Middle frontal gyrus (tissue), 1 donor: ENCODE measurements at regions not wholly inside any gene's neighbourhood (a gene's known extent, or its start where the extent isn't known, plus 50 kb on each side); places are given as distances from the start of the nearest gene placed in this dataset.

ENCODE experiments used
- DNase-seq: peaks from one replicate; pipeline ENCODE4 v3.0.0-alpha.2; 2015; ENCODE audit warnings: low spot score; ENCODE audit errors: extremely low spot score

DNA sequence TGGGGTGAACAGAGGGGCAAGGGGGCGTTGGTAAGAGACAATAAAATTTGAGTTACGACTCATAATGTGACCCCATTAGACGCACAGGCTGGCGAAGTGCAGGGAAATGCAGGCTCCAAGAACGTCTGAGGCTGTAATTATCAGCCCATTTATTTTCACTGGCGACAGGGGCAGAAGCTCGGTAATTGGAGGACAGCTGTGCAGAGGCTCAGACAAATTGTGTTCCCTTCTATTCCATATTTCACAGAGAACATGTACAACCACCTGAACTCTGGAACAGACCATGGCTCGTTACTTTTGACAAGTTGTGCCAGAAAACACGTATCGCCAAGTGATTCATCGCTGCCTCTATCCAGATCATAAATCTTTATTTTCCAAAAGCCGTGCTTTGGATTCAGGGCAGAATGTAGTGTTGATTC is 137.3 kb upstream of the FRMD4A start:
- DNase-seq: no peak

DNA sequence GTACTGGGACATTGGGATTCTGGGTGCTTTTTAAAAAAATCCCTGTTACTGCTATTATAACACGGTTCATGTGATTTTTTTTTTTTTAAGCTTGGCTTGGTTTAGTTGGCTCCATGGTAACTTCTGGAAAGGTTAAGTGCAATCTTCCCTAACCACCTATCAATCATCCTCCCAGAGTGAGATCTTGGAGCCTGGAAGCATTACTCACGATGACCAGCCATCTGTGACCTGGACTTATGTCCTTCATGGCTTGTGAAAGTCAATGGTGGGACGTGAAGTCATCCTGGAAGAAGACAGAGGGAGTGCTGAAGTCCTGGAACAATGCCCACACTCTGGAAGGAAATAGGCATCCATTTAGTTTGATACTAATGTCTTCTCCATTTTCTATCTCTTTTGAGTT is 135.5 kb upstream of the FRMD4A start:
- DNase-seq: no peak

DNA sequence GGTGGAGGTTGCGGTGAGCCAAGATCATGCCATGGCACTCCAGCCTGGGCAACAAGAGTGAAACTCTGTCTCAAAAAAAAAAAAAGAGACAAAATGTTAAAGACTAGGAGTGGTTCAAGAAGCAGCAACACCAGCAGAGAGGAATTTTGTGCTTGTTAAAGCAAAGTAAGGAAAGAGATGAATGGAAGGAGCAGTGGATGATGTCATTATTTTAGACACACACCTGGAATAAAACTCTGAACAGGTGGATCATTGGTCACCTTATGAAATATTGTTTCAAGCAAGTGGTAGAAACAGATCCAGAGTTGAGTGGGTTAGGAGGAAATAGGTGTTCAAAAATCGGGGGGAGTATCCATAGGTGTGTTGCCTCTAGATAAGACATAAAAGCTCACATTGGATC is 129.7 kb upstream of the FRMD4A start:
- no peak for DNase-seq

DNA sequence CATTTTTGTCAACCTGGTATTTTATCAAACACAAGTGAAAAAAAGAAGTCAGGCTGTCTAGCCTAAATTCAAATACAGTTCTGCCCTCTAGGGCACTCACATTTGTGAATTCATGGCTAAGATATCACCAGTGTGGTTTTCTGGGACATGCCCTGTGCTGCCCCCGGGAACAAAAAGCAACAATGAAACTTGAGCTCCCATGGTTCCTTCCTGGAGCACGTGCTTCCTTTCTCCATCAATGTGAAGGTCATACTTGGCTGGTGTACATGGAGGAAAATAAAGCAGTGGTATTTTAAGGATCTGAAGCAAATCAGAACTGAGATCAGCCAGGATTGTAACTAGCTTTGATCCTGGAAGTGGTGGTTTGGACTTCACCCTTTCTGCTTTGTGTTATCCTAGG is 128.9 kb upstream of the FRMD4A start:
- no peak for DNase-seq

DNA sequence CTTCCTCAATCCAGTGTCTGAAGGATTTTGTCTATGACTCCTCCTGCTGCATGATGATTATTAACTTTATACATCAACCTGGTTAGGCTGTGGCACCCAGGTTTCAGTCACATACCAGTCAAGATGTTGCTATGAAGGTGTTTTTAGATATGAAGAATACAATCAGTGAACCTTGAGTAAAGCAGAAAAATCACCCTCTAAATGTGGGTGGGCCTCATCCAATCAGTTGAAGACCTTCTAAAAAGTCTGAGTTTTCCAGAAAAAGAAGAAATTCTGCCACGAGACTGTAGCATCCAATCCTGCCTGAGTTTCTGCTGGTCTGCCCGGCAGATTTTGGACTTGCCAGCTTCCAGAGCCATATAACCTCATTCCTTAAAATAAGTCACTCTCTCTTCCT is 126.1 kb upstream of the FRMD4A start:
- DNase-seq: no peak

DNA sequence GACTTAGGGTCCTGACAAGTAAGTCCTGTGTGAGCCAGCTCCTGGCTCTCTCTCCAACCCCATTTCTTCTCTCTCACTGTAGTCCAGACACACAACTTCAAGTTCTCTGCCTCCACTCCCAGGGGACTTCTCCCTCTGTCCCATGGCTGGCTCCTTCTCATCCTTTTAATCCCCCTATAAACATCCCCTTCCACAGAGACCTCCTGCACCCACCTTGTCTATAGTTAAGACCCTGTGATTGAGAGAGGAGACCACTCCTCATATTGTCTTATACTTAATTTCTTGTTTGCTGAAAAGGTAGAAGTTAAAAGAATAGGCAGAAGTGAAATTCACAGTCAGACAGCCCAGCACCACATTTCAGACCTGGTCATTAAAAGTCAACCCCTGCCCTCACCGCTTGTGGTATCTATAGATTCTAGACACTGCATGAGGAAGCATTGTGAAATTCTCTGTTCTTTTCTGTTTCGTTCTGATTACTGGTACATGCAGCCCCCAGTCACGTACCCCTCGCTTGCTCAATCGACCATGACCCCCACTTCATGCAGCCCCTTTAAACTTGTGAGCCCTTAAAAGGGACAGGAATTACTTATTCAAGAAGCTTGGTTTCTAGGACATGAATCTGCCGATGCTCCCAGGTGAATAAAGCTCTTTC is 125.6 kb upstream of the FRMD4A start:
- DNase-seq: no peak

DNA sequence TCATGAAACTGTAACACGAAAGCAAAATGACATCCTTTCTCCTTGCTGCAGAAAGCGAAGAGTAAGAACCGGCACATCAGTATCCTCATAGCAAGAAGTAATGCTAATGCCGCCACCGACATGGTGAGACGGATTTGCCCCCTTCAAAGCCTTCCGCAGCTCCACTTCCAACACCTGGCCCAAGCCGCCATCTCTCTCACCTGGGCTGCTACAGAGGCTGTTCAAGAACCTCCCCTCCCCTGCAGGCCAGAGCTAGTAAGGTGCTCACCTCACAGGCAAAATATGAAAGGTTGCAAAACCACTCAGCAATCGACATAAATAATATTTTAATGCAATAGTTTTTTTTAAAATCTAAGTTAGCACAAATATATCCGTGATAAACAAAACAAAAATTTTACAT is 123.9 kb upstream of the FRMD4A start:
- DNase-seq: no peak

DNA sequence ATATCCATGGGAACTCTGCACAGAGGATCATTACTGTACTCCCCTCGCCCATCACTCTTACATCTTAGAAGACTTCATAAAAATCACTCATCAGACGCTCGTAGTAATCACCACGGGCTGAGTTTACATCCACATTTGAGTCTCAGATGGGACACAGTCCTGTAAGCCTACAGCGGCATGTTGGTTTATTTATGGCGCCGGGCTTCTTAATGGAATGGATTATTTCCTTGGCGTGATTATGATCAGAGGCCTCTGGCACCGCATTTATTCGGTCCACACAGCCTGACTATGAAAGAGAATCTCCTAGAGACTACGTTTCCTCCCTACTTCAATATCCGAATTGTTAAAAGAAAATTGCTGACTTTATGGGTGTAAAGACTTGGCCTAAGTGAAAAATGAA is 123.5 kb upstream of the FRMD4A start:
- no peak for DNase-seq

DNA sequence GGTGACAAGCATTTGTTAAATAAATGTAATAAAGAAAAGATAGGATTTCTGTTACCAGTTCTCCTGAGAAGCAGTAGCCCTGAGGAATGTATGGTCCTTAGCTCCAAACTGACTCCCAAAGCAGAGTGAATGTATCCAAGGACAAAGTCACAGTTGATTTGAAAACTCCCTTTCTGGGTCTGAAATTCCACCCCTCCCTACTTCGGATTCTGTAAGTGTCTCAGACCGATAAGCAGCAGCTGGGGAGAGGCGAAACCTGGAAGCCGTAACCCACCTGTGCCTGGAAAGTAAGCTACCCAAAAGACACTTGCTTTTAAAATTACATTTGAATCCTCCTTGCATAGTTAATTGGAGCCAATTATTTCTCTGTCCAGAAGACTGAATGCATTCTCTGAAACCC is 122.9 kb upstream of the FRMD4A start:
- DNase-seq: no peak

DNA sequence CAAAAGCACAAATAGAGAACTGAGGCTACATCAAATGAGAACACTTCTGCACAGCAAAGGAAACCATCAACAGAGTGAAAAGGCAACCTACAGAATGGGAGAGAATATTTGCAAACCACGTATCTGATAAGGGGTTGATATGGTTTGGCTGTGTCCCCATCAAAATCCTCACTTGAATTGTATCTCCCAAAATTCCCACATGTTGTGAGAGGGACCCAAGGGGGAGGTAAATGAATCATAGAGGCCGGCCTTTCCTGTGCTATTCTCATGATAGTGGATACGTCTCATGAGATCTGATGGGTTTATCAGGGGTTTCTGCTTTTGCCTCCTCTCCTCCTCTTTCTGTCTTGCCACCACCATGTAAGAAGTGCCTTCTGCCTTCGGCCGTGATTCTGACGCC is 120.6 kb upstream of the FRMD4A start:
- no peak for DNase-seq

DNA sequence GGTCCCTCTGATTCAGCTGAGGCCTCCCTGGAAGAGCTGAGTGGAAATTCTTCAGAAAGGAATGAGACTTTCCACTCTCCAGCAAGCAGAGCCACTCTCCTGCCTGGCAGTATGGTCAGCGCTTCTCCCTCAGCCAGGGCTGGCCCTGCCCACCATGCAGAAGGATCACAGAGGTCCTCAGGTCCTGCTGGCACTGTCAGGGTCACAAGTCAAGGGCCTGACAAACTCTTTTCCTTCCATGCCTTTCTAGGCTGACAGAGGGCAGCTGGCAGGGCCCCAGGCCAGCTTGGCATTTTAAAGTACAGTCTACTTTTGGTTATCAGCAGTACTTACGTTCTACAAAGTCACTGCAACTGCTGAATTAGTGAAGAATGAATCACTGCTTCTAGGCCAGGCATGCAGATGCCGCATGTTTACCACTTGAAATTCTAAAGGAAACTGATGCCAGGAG is 119.3 kb upstream of the FRMD4A start:
- DNase-seq: no peak

DNA sequence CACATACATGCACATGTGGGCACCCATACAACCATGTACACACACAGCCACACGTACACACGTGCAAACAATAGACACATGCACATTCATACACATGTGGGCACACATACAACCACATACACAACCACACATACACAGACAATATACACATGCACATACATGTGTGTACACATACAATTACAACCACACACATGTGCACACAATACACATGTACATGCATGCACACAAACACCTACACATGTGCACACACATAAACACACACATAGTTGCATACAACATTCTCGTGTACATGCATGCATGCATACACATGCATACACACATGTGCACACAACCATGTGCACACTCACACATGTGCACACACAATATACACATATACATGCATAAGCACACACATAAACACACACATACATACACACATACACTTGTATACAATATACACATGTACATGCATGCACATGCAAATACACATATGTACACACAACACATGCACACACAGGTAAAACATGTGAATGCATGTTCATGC is 118.6 kb upstream of the FRMD4A start:
- DNase-seq: no peak

DNA sequence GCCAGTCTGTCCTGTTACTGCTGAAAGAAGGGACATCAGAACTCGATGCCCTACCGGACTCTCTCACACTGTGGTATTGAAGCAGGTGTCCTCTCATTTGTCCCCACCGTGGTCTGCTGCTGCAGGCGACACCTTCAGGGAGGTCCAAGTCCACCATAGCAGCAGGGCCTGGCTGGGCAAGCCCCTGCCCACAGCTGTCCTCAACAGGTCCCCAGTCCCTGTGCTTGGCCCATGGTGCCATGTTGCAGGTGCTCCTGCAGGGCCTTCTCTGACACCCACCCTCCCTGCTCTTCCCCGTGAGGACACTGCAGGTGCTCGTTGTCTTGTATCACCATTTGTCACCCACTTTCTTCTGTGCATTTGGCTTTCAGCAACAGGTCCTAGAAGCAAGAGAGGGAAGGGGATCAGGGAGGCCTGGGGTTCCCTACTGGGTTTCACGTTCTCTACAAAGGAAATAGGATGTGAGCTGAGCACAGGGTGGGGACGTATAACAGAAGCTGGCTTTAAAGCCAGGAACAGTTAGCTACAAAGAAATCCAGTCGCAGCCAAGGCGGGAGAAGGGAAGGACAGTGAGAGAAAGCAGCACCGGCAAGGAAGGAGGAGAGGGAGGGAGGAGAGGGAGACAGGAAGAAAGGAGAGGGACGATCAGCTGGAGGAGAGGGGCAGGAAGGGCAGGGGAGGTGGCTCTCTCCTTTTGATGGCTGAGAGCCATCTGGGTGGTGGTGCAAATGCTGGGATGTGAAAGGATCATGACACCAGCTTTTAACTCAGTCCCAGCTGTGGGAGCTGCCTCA is 117.7 kb upstream of the FRMD4A start:
- DNase-seq: no peak

DNA sequence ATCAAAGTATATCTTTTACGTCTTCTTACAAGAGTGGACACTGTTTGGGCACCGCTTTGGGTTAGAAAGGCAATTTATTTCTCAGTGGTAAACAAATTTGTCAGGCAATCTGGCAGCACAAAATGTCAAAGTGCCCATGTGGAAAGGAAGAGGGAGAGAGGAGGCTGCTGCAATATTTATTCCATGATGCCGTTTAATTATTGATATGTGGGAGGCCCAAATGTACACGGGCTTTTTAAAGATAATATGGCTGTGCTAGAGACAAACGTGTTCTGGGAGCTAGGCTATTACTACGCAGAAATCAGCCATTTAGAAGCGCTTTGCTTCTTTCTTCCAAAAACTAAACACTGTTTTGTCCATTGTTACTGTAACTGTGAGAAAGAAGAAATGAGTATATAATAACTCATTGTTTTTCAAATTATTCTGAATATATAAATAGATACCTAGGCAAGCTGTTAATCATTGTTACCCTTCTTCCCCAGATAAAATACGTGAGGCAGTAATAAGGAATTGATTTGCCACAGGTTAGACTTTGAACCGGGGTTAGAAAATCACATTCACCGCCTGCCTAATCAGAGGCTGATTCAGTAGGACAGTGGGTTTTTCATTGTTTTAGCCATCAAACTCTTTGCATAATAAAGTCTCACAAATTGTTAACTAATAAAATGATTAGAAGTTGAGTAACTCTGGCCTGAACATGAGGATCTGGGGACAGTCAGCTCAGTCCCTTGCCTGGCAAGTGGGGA is 116.5 kb upstream of the FRMD4A start:
- DNase-seq: no peak

DNA sequence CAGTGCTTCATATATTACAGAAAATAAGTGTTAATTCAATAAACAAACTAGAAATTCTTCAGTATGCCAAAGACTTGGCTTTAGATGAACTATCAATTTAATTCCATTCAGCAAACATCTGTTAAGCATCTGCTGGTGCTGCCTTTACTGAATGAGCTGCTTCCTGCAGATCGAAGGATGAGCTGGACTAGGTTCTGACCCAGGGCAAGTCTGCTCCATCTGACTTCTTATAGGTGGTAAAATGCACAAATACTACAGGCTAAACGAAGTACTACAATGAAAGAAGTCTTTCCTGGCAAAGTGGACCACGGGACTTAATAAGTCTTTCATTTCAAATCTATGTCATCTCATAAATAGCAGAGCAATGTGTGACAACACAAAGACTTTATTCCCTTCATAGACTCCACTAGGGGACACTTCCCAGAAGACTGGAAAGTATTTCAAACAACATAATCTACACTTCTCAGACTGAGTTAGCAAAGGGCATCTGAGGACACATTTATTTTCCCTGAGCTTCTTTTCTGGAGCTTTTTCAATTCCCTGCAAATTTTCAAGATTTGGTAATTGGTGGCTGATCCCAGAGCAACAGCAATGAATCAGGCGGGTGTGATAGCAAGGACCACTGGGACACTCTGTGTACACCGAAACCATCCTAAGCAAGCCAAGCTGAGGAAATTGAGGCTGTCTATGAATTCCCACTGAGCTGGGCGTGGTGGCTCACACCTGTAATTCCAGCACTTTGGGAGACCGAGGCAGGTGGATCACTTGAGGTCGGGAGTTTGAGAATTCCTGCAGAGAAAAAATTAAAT is 108.9 kb upstream of the FRMD4A start:
- DNase-seq: no peak

DNA sequence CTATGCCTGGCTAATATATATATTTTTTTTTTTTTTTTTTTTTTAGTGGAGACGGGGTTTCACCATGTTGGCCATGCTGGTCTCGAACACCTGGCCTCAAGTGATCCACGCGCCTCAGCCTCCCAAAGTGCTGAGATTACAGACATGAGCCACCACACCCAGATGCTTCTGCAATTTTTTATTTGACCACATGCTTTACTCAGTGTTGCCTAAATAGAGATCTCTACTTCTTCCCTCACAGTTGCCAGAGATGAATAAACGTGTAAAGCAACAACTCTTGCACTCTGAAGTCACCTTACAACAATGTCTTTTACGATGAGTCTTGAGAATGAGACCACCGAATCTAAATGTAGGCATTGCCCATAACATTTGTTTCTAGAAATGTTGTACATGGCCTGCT is 107.9 kb upstream of the FRMD4A start:
- no peak for DNase-seq

DNA sequence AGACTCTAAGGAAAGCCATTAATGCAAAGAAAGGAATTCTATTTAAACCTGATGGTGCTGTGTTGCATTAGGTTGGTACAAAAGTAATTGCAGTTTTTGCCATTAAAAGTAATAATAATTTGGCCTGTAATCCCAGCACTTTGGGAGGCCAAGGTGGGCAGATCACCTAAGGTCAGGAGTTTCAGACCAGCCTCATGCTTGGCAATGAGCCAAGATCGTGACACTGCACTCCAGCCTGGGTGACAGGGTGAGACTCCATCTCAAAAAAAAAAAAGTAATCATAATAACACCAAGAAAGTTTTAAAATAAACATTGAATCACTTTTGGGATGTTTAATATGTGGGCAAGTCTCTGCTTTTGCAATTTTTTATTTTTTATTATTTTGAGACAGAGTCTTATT is 107.3 kb upstream of the FRMD4A start:
- DNase-seq: no peak

DNA sequence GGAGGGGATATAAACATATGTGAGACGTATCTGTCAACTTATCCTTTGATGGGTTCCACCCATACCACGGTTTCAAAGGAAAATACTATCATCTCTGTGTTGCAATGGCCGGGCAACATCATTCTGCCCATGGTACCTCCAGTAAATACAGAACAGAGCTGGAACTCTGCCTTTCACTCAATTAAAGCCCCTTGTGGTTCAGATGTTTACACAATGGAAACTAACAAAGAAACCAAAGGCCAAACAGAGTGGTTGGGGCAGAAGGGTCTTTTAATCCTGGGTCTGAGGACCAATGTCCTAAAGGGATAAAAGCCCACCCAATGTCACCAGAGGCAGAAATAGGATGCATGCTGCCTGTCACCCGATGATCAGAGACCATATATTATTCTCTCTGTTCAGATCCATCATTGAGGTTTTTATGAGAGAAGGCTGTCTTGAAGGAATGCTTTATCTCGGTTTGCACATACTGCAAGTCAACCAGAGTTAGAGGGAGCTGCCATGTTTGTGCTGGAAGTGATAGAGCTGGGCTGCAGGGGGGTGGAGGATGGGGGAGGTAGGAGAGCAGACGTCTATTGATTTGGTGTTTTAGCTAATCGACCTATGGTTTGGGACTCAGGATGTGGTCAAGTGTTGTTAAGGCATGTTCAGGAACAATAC is 105.4 kb upstream of the FRMD4A start:
- no peak for DNase-seq

DNA sequence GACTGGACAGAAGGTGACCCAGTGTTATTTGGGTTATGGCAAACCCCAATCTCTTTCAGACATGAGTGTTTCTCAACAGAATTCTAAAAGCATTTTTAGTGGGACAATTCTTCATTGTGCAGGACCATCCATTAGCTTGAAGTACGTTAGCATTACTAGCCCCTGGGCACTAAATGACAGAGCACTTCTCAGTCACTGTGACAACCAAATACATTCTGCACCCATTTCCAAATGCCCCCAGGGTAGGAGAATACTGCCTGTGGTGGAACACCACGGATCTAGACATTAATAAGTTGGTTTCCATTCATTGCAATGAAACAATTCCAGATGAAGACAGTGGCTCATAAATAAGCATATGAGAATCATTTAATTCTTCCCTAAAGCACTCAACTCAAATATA is 102.4 kb upstream of the FRMD4A start:
- no peak for DNase-seq

DNA sequence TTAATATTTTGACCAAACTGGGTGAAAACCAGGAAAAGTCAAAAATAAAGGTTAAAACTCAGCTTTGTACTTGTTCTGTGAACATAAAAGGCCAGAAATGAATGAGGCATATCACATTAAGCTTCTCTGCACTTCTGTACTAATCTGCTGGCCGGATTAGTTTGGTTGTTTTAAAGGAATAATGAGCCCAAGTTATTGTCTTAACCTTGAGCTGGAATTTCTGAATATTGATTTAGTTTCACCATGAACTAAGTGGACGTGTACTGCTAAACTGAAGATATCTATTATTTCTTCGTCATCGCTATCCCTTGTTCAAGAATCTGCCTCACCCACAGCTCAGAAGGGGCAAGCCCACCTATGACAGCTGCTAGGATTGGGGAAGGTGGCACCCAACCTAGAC is 101.1 kb upstream of the FRMD4A start:
- DNase-seq: no peak
